OCI-LY7 (cell line): ENCODE measurements at regions not wholly inside any gene's neighbourhood (a gene's known extent, or its start where the extent isn't known, plus 50 kb on each side); places are given as distances from the start of the nearest gene placed in this dataset.

Experiments
- CTCF ChIP-seq: fragments of 200-600 bp; sonication (generic); conservative IDR thresholded peaks from 2 replicates; pipeline ENCODE4 v1.5.1; 2014; ENCODE audit warnings: mild to moderate bottlenecking, antibody characterized with exemption, low read length, moderate library complexity, mixed read lengths
- EZH2phosphoT487 ChIP-seq: fragments of 200-600 bp; sonication (generic); IDR thresholded peaks from 2 replicates; pipeline ENCODE4 v1.6.1; 2018; ENCODE audit warnings: low read depth, borderline replicate concordance, mild to moderate bottlenecking, mixed run types, antibody characterized with exemption, low read length, moderate library complexity, mixed read lengths

GRCh38 chr1:116231752-116232151, 120.6 kb downstream of the MAB21L3 start:
- TF ChIP-seq CTCF, result no peak
- TF ChIP-seq EZH2phosphoT487, result no peak
